Thoracic aorta (tissue), 2 donors: ENCODE measurements at regions not wholly inside any gene's neighbourhood (a gene's known extent, or its start where the extent isn't known, plus 50 kb on each side); places are given as distances from the start of the nearest gene placed in this dataset.
A peak's percentile ranks its signal among the peaks of the same experiment; 100 is the strongest.

Experiments used
- ATAC-seq: fragments of 150-250 bp; one replicate; pipeline ENCODE4 v1.8.0; 2017; ENCODE audit warnings: low read depth; ENCODE audit not compliant: insufficient number of reproducible peaks, low FRiP score
- DNase-seq: peaks from one replicate; pipeline ENCODE4 v3.0.0-alpha.2; 2020; ENCODE audit warnings: low spot score
- H3K27ac ChIP-seq, 2 donors: fragments of 200-600 bp; sonication (generic); 1 replicate in 1 of 2; 2 replicates in 1 of 2; pipeline ENCODE4 v1.5.1; 2016; ENCODE audit warnings: mild to moderate bottlenecking in 2 of 2, moderate library complexity in 2 of 2
- H3K27me3 ChIP-seq: fragments of 200-600 bp; sonication (generic); replicated peaks from 2 replicates; pipeline ENCODE4 v1.6.0; 2016; ENCODE audit warnings: mild to moderate bottlenecking; ENCODE audit not compliant: insufficient read depth
- H3K36me3 ChIP-seq: fragments of 200-600 bp; sonication (generic); one replicate; pipeline ENCODE4 v1.5.1; 2016
- H3K4me1 ChIP-seq, 2 donors: fragments of 200-600 bp; sonication (generic); 1 replicate in 1 of 2; 2 replicates in 1 of 2; pipeline versions ENCODE4 v1.5.1 to v1.6.0; 2016; ENCODE audit warnings: low read depth in 2 of 2, mild to moderate bottlenecking in 1 of 2; ENCODE audit not compliant: control insufficient read depth in 1 of 2
- H3K4me3 ChIP-seq: fragments of 200-600 bp; sonication (generic); 2 replicates; pipeline ENCODE4 v1.5.1; 2016; ENCODE audit warnings: mild to moderate bottlenecking
- H3K9me3 ChIP-seq: fragments of 200-600 bp; sonication (generic); 2 replicates; pipeline ENCODE4 v1.5.1; 2016
- TF ChIP-seq, protein P1 (sequence below): fragments of 200-600 bp; sonication (generic); IDR thresholded peaks from one replicate; pipeline ENCODE4 v1.5.1; 2019; ENCODE audit warnings: antibody characterized with exemption

DNA sequence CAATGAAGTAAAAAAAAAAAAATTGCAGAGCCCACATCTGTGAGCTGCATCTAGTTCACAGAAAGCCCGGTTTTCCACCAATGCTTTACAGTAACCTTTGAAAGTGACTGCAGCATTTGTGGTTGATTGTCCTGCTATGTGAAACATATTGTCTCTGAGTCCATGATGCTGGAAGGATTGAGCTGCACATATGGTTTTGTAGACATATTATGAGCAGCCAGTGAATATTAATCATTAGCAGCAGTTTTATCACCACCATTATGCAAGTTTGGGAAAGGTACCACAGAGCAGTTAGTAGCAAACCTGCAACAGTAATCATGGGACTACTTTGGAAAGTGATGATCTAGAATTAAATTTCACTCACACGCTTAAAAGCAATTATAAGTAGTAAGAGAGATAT is 151.5 kb upstream of the PRICKLE1 start:
- H3K4me1 ChIP-seq = peaks cover 11 to 85% of the 10 kb centered on the region in 2 donors
- TF ChIP-seq, protein P1, sequence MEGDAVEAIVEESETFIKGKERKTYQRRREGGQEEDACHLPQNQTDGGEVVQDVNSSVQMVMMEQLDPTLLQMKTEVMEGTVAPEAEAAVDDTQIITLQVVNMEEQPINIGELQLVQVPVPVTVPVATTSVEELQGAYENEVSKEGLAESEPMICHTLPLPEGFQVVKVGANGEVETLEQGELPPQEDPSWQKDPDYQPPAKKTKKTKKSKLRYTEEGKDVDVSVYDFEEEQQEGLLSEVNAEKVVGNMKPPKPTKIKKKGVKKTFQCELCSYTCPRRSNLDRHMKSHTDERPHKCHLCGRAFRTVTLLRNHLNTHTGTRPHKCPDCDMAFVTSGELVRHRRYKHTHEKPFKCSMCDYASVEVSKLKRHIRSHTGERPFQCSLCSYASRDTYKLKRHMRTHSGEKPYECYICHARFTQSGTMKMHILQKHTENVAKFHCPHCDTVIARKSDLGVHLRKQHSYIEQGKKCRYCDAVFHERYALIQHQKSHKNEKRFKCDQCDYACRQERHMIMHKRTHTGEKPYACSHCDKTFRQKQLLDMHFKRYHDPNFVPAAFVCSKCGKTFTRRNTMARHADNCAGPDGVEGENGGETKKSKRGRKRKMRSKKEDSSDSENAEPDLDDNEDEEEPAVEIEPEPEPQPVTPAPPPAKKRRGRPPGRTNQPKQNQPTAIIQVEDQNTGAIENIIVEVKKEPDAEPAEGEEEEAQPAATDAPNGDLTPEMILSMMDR = no peak
- DNase-seq = no peak

DNA sequence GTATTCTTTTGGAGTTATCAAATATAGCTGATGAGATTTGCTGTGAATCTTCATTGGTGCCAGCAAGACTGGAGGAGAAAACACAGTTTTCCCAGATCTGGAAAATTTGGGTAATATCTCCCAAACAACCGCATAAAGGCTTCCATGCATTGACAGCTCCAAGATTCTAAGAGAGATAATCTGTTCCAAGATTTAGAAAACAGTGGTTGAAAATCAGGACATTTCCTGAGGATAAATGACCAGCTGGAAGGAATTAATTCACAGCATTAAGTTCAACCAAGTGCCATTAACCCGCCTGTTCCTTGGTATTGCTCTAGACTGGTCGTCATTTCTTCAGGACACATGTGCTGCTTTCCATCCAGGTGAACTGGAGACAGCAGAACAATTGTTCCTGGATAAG is 147.9 kb upstream of the PRICKLE1 start:
- Histone ChIP-seq H3K36me3 (no peaks in the 10 kb centered on the region), H3K9me3 (no peaks in the 10 kb centered on the region), H3K27ac (no peak overlapping the region), H3K4me1 (peaks cover 2 to 63% of the 10 kb centered on the region in 2 donors), H3K4me3 (no peak overlapping the region), H3K27me3 (no peaks in the 10 kb centered on the region)
- ATAC-seq (no peak), DNase-seq (no peak)
- TF ChIP-seq, protein P1 = no peak

More for the DNA sequence above, 151.5 kb upstream of the PRICKLE1 start:
- no peak for ATAC-seq
- Histone ChIP-seq H3K27ac (no peak overlapping the region), H3K4me3 (no peak overlapping the region), H3K27me3 (no peaks in the 10 kb centered on the region), H3K36me3 (no peaks in the 10 kb centered on the region), H3K9me3 (no peaks in the 10 kb centered on the region)

DNA sequence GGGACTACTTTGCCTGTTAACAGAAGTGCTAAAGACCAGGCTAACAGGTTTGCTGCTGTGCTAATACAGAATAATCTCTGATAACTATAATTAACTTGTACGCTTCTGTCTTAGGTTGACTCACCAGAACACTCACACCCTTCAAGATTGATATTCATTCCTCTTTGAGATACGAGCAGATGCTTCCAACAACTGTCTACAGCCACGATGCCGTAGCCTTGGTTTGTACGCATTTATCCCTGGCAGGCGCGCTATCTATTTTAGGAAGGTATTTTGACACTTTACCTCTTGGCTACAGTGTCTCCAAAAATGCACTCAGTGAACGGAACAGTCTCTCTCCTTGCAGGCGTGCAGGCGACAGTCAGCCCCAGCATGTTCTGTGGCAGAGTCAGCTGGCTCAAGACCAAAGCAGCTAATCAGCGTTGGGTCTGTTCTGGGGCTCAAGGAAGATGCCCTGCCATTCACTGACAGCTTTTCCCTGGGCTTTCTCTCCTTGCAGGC is 146.4 kb upstream of the PRICKLE1 start:
- Histone ChIP-seq H3K27me3 (no peaks in the 10 kb centered on the region), H3K4me1 (peaks cover 0 to 49% of the 10 kb centered on the region in 2 donors), H3K27ac (peak overlapping the region in 1 of 2 donors; percentile 4), H3K4me3 (peak overlapping the region; percentile 42), H3K9me3 (no peaks in the 10 kb centered on the region), H3K36me3 (no peaks in the 10 kb centered on the region)
- DNase-seq (no peak), ATAC-seq (no peak)
- TF ChIP-seq, protein P1 = no peak

DNA sequence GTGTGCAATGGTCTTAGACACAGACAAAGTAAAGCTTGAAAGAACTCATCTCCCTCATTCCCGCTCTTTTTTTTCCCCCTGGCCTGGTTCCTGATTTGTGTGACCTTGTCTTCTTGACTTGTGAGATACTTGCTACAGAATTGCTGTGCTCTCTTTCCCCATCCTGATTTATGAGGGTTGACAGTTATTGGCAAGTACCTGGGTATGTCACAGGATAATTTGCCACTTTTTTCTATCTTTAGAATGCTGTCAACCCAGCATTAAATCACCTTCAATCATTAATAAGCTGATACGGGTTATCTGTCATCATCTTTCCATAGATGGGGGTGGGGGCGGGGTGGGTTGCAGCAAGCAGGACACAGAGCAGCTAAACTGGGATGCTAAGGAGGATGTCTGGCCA is 144.4 kb upstream of the PRICKLE1 start:
- Histone ChIP-seq H3K36me3 (no peaks in the 10 kb centered on the region), H3K4me3 (no peak overlapping the region), H3K27ac (no peak overlapping the region), H3K27me3 (no peaks in the 10 kb centered on the region), H3K4me1 (peaks cover 0 to 30% of the 10 kb centered on the region in 2 donors), H3K9me3 (no peaks in the 10 kb centered on the region)
- ATAC-seq (no peak), DNase-seq (no peak)
- TF ChIP-seq, protein P1 = no peak

DNA sequence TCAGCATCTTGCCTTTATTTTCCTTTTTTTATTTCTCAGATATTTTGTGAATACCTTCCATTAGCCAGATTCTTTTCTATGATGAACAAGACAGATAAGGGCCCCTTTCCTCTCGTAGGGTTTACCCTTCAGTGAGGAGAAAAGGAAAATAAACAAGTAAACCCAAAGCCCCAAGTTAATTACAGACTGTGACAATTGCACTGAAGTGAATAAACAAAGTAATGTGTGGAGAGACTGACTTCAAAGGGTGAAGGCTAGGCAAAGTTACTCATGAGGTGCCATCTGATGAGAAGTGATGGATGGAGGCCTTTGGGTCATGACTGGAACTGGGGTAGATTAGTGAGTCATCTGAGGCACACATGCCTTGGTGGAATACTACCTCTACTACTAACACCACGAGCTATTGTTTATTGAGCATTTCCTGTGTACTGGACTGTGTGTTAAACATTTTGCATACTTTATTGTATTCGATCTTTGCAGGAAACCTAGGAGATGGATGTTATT is 143.4 kb upstream of the PRICKLE1 start:
- no peaks in the 10 kb centered on the region for H3K9me3 ChIP-seq
- no peak overlapping the region for H3K4me3 ChIP-seq
- no peaks in the 10 kb centered on the region for H3K27me3 ChIP-seq
- H3K27ac ChIP-seq = no peak overlapping the region
- ATAC-seq (no peak), DNase-seq (no peak)
- peaks cover 0 to 22% of the 10 kb centered on the region in 2 donors for H3K4me1 ChIP-seq
- TF ChIP-seq, protein P1 = no peak
- H3K36me3 ChIP-seq = no peaks in the 10 kb centered on the region
